SK-N-SH treated with all-trans-retinoic acid at 6 μM for 48 hours (cell line): ENCODE measurements at regions not wholly inside any gene's neighbourhood (a gene's known extent, or its start where the extent isn't known, plus 50 kb on each side); places are given as distances from the start of the nearest gene placed in this dataset.

ENCODE experiments used
- ATAC-seq: fragments of 200-7000 bp; cut with Tn5 transposase; 3 replicates; pipeline ENCODE4 v1.9.1; 2020; ENCODE audit warnings: mild to moderate bottlenecking, moderate library complexity
- ARNTL ChIP-seq: fragments of 450-650 bp; formaldehyde crosslinking; IDR thresholded peaks from 2 replicates; pipeline ENCODE4 v1.5.0; 2020; ENCODE audit warnings: low read depth, mild to moderate bottlenecking, moderate library complexity, borderline replicate concordance
- BACH2 ChIP-seq: fragments of 250-450 bp; sonication (Bioruptor Pico); IDR thresholded peaks from 2 replicates; pipeline ENCODE4 v1.9.0; 2021; ENCODE audit warnings: mild to moderate bottlenecking, borderline replicate concordance
- CREB5 ChIP-seq: fragments of 250-450 bp; sonication (Bioruptor Pico); IDR thresholded peaks from 2 replicates; pipeline ENCODE4 v1.5.1; 2020; ENCODE audit warnings: low read depth, mild to moderate bottlenecking, moderate library complexity
- CSDC2 ChIP-seq: fragments of 250-450 bp; sonication (Bioruptor Pico); IDR thresholded peaks from 2 replicates; pipeline ENCODE4 v1.5.0; 2020; ENCODE audit warnings: mild to moderate bottlenecking, moderate library complexity
- CSRNP3 ChIP-seq: fragments of 250-450 bp; sonication (Bioruptor Pico); IDR thresholded peaks from 2 replicates; pipeline ENCODE4 v1.5.1; 2021; ENCODE audit warnings: mild to moderate bottlenecking, moderate library complexity
- ESRRG ChIP-seq: fragments of 250-450 bp; sonication (Bioruptor Pico); IDR thresholded peaks from 2 replicates; pipeline ENCODE4 v1.6.1; 2021; ENCODE audit warnings: mild to moderate bottlenecking
- ISL1 ChIP-seq: fragments of 250-450 bp; sonication (Bioruptor Pico); IDR thresholded peaks from 2 replicates; pipeline ENCODE4 v2.1.2; 2022; ENCODE audit warnings: mild to moderate bottlenecking, moderate library complexity
- OSR1 ChIP-seq: fragments of 250-450 bp; sonication (Bioruptor Pico); IDR thresholded peaks from 2 replicates; pipeline ENCODE4 v1.8.0; 2022; ENCODE audit warnings: moderate library complexity, mild to moderate bottlenecking, inconsistent platforms
- PATZ1 ChIP-seq: fragments of 250-450 bp; sonication (Bioruptor Pico); IDR thresholded peaks from 2 replicates; pipeline ENCODE4 v1.8.0; 2020; ENCODE audit warnings: mild to moderate bottlenecking, moderate library complexity, borderline replicate concordance
- POU6F1 ChIP-seq: fragments of 250-450 bp; sonication (Bioruptor Pico); IDR thresholded peaks from 2 replicates; pipeline ENCODE4 v1.8.0; 2021; ENCODE audit warnings: low read depth, mild to moderate bottlenecking, moderate library complexity, borderline replicate concordance
- PPARA ChIP-seq: fragments of 250-450 bp; sonication (Bioruptor Pico); IDR thresholded peaks from 2 replicates; pipeline ENCODE4 v1.5.0; 2020; ENCODE audit warnings: mild to moderate bottlenecking, borderline replicate concordance
- SNAI2 ChIP-seq: fragments of 250-450 bp; sonication (Bioruptor Pico); IDR thresholded peaks from 2 replicates; pipeline ENCODE4 v1.5.0; 2020; ENCODE audit warnings: mild to moderate bottlenecking, moderate library complexity
- TCF4 ChIP-seq: fragments of 250-450 bp; sonication (Bioruptor Pico); IDR thresholded peaks from 2 replicates; pipeline ENCODE4 v1.8.0; 2021; ENCODE audit warnings: mild to moderate bottlenecking, moderate library complexity, borderline replicate concordance
- TSHZ2 ChIP-seq: fragments of 250-450 bp; sonication (Bioruptor Pico); IDR thresholded peaks from 2 replicates; pipeline ENCODE4 v1.5.0; 2020; ENCODE audit warnings: mild to moderate bottlenecking, moderate library complexity
- ZC3H10 ChIP-seq: fragments of 250-450 bp; sonication (Bioruptor Pico); IDR thresholded peaks from 2 replicates; pipeline ENCODE4 v1.5.1; 2021; ENCODE audit warnings: mild to moderate bottlenecking, moderate library complexity
- ZFP3 ChIP-seq: fragments of 250-450 bp; sonication (Bioruptor Pico); IDR thresholded peaks from 2 replicates; pipeline ENCODE4 v1.5.0; 2020; ENCODE audit warnings: mild to moderate bottlenecking, moderate library complexity
- ZFP30 ChIP-seq: fragments of 450-650 bp; formaldehyde crosslinking; IDR thresholded peaks from 2 replicates; pipeline ENCODE4 v1.5.0; 2022; ENCODE audit warnings: mild to moderate bottlenecking, moderate library complexity
- ZNF565 ChIP-seq: fragments of 450-650 bp; formaldehyde crosslinking; conservative IDR thresholded peaks from 2 replicates; pipeline ENCODE4 v1.5.0; 2020; ENCODE audit warnings: low read depth, mild to moderate bottlenecking, moderate library complexity
- ZNF70 ChIP-seq: fragments of 450-650 bp; formaldehyde crosslinking; IDR thresholded peaks from 2 replicates; pipeline ENCODE4 v1.5.0; 2020; ENCODE audit warnings: mild to moderate bottlenecking, moderate library complexity
- ZNF8 ChIP-seq: fragments of 450-650 bp; formaldehyde crosslinking; IDR thresholded peaks from 2 replicates; pipeline ENCODE4 v1.5.0; 2020; ENCODE audit warnings: mild to moderate bottlenecking, moderate library complexity

- no peak for TF ChIP-seq CSDC2 (CRISPR knock-in tag)
- ATAC-seq: no peak
These were observed 502.5 kb downstream of the VRK1 start for GRCh38 chr14:97299661-97300060.

- ATAC-seq: no peak
- TF ChIP-seq PPARA (CRISPR knock-in tag): no peak
- TF ChIP-seq OSR1 (CRISPR knock-in tag): no peak
- TF ChIP-seq ISL1 (CRISPR knock-in tag): no peak
- no peak for TF ChIP-seq BACH2
- no peak for TF ChIP-seq ARNTL
- no peak for TF ChIP-seq ZFP30 (CRISPR knock-in tag)
- no peak for TF ChIP-seq ZFP3 (CRISPR knock-in tag)
- TF ChIP-seq ZC3H10: no peak
- TF ChIP-seq CSDC2 (CRISPR knock-in tag): no peak
- no peak for TF ChIP-seq ZNF8 (CRISPR knock-in tag)
- TF ChIP-seq ESRRG (CRISPR knock-in tag): no peak
These were observed 504.9 kb downstream of the VRK1 start for GRCh38 chr14:97301931-97302559.

GRCh38 chr14:97306133-97306759, 509.1 kb downstream of the VRK1 start:
- no peak for ATAC-seq
- no peak for TF ChIP-seq ZC3H10

- ATAC-seq: no peak
- no peak for TF ChIP-seq POU6F1 (CRISPR knock-in tag)
- TF ChIP-seq OSR1 (CRISPR knock-in tag): no peak
- TF ChIP-seq SNAI2 (CRISPR knock-in tag): no peak
- TF ChIP-seq ZFP3 (CRISPR knock-in tag): no peak
- no peak for TF ChIP-seq TSHZ2
- TF ChIP-seq ZNF70: no peak
- no peak for TF ChIP-seq PATZ1 (CRISPR knock-in tag)
- no peak for TF ChIP-seq CREB5 (CRISPR knock-in tag)
- TF ChIP-seq ESRRG (CRISPR knock-in tag): no peak
- TF ChIP-seq PPARA (CRISPR knock-in tag): no peak
- no peak for TF ChIP-seq TCF4 (CRISPR knock-in tag)
- no peak for TF ChIP-seq ZNF565 (CRISPR knock-in tag)
- no peak for TF ChIP-seq CSRNP3 (CRISPR knock-in tag)
- TF ChIP-seq ZNF8 (CRISPR knock-in tag): no peak
- no peak for TF ChIP-seq BACH2
- TF ChIP-seq ZFP30 (CRISPR knock-in tag): no peak
- no peak for TF ChIP-seq ARNTL
- no peak for TF ChIP-seq CSDC2 (CRISPR knock-in tag)
These were observed 509.6 kb downstream of the VRK1 start for GRCh38 chr14:97306760-97307246.
